ENCODE measurements at regions not wholly inside any gene's neighbourhood (a gene's known extent, or its start where the extent isn't known, plus 50 kb on each side); places are given as distances from the start of the nearest gene placed in this dataset.
"Not testable (repeated sequence)": the region's sequence is repeated elsewhere in the genome, so short reads cannot be mapped to it uniquely, and the experiment has no call there.

DNA sequence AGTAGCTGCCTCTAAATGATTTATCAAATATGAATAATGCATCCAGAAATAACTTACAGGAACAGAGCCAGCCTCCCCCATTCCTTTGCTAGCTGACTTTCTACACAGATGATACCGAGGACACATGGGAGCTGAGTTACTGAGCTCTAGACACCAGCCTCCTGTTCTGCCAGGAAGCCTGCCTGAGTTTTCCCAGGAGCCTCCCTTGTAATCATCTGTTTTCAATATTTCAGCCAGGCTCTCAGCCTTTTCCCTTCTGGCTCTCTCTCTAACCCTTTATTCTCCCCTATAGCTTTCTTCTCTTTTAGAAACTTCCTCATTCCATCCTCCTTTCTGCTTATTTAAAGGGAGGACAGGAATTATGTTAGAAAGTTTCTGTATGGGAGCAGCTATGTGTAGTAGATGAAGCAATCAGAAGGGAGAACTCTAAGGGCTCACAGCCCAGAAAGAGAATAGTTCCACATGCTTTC is 911.6 kb downstream of the TDRD15 start:
- DNase-seq = no peak

DNA sequence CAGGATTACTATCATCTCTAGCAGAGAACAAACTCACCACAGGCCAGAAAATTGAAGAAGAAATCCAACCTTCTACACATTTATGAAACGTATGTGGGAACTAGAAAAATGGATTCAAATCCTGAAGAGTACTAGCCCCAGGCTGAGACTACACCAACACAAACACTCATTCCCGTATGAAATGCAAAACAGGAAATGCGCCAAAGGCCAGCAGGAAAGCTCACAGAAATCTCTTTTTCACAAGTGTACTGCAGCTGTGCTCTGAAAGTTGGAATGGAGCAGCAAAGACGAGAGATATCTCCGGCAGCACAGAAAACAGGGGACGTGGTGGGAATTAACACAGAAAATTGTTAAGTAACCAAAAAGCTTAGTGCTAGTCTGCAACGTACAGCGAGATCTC is 913.5 kb downstream of the TDRD15 start:
- no peak for DNase-seq

DNA sequence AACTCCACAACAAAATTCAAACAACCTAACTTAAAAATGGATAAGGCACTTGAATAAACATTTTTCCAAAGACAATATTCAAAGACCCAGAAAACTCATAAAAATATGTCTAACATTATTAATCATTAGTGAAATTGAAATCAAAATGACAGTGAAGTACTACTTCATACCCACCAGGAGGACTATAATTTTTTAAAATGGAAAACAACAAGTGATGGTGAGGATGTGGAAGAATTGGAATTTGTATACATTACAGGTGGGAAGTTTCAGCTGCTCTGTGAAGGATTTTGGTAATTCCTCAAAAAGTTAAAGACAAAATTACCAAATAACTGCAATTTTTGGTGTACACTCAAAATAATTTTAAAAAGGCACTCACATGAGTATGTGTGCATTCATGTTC is 920.0 kb downstream of the TDRD15 start:
- no peak for DNase-seq

DNA sequence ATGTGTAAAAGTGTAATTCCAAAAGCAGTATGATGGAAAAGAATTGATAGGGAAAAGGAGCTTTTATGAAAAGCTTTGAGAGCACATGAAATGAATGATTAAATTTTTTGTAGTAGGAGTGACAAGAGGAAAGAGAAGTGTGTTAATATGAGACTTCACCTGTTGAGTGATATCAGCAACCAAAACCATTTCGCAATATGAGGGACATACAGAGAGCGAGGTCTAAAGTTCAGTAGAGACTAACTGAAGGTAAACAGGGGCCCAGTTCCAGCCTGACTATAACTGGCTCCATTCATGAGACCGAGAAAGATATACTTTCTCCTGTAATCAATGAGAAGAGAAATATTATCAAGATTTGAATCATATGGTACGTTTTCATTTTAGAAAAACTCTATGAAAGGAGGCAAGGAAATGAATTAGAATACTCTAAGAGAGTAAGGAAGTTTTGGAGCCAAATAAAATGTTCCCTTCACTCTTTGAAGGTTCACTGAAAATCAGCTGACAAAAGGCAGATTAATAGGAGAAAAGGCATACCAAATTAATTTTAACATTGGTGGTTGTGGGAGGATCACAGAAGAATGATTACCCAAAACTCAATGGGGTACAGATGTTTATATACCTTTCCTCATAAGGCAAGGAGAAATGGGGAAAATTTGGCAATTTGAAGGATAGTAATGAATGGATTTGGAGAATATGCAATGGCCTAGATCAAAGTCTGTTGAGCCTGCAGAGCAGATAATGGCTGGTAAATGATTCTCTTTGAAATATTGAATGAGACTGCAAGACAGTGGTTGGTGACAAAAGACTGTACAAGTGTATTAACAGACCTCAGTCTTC is 932.2 kb downstream of the TDRD15 start:
- DNase-seq = no peak

DNA sequence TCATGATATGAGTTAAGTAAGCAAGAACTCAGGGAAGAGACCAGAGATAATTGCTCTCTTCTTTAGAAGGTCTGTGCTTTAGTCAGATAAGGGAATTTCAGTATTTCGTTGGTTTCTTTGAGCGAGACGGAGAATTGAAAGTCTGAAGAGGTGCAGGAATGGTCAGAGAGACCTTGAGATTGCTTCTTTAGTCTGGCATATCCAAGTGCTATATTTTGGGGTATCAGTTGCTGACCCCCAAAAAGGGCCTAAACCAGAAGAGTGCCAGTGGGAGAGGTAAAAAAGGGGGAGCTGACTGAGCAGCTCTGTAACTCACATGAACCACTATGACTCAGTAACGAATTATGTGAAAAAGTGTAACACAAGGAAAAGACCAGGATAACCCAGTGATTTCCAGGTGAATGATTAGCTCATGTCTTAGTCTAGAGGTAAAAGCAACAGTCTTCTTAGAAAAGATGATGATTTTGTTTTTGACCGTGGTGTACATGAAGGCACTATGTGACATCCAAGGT is 932.9 kb downstream of the TDRD15 start:
- no peak for DNase-seq

DNA sequence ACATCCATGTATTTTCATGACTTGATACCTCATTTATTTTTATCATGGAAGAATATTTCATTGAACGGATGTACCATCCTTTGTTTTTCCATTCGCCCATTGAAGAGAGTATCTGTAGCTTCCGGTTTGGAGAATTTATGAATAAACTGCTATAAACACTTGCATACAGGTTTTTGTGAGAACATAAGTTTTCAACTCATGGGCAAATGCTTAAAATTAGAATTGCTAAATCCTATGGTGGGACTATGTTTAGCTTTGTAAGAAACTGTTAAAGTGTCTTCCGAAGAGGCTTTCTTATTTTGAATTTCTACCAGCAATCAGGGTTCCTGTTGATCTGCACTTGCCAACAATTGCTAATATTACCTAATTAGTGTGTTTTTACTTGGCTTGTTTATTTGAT is 938.9 kb downstream of the TDRD15 start:
- DNase-seq = no peak

DNA sequence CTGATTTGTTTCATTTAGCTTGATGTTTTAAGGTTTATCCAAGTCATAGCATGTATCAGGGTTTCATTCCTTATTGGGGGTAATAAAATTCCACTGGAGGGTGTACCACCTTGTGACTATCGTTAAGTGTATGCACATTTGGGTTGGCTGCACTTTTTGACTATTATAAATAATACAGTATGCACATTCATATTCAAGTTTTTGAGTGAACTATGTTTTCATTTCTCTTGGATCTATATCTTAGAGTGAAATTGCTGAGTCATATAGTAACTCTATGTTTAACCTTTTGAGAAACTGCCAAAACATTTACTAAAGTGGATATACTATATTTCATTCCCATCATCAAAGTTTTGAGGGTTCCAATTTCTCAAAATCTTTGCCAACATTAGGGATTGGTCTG is 952.7 kb downstream of the TDRD15 start:
- no peak for DNase-seq

DNA sequence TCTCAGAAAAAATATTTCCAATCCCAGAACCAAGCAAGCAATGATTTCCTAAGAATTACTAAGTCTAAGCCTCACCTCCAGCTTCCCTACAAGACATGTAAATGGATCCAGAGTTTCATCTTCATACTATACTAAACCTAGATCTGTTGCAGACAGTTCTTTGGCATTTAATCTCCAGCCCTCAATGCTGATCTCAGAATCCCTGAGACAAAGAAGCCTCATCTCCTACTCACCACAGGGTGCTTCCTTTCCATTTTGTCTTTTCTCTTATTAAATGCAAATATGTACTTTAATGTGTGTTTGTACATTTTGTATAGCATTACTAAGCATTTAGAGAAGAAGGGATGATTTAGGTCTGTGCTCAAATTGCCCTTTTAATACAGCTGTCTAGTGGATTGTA is 954.9 kb downstream of the TDRD15 start:
- no peak for DNase-seq

DNA sequence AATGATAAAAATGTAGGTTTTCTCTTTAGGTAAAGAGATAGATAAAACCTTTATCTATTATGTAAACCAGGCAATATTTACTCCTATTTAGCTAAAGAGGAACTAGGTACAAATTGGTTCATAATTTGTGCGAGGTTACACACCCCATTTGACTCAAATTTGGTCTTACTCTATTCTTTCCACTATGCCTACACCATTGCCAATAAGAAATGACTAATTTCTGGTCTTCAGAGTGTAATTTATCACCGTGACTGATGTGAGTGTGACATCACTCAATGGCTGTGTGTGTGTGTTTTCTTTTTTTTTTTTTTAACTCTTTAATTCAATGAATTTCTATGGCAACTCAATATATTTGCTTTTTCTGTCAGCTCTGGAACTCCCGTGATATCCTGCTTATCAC is 955.8 kb downstream of the TDRD15 start:
- DNase-seq = no peak

DNA sequence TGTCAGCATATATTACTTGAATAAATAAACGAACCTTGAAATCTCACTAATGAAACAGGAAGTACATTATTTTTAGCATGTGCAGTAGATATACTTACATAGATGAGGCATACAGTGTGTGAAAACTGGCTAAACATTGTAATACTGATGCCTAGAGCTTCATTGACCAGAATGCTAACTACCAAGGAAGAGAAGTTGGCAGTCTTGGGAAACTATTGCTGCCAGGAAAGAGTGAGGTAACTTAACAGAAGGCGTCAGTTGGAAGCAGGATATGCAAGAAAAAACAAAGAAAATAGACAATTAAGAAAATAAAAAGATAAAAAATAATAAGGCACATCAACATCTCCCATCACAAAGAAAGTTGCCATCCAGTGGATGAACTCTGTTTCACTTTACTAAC is 963.0 kb downstream of the TDRD15 start:
- DNase-seq = no peak

DNA sequence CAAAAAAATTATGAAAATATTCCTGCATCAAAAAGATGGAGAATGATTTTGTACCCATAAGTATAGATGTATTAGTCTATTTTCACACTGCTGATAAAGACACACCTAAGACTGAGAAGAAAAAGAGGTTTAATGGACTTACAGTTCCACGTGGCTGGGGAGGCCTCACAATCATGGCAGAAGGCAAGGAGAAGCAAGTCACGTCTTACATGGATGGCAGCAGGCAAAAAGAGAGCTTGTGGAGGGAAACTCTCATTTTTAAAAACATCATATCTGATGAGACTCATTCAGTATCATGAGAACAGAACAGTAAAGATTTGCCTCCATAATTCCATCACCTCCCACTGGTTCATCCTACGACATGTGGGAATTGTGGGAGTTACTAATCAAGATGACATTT is 979.8 kb downstream of the TDRD15 start:
- DNase-seq = not testable (repeated sequence)

DNA sequence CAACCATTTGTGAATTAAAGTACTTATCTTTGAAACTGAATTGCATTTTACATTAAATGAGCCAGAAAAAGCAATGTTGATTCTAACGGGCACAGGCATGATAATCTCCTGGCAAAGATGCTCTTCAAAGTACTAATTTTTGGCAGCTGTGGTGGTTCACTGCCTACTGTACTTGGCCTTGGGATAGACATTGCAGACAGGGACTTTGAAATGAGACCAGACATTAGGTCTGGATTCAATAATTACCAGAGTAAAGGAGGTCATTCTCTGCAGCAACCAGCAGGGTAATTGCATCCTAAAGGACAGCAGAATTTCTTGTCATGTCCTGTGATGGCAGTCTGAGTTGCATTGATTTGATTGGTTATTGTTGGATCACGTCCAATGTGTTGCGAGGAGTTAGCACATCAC is 986.5 kb downstream of the TDRD15 start:
- no peak for DNase-seq

DNA sequence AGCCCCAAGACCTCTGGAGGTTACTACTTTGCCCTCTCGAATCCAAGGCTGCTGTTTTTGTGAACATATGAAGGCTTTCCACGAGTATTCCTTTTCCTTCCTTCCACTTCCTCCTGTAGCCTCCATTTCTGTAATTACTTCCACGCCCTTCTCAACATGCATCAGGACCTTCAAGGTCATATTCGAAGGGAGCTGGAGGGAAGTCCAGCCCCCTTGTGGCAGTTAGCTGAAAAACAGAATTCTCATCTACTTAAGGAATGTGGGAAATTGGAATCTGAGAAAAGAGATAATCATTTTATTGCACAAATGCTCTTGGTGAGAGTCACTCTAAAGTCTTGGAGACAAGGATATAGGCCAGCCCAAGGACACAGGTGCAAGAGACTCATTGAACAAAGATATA is 1000.2 kb downstream of the TDRD15 start:
- DNase-seq = no peak

DNA sequence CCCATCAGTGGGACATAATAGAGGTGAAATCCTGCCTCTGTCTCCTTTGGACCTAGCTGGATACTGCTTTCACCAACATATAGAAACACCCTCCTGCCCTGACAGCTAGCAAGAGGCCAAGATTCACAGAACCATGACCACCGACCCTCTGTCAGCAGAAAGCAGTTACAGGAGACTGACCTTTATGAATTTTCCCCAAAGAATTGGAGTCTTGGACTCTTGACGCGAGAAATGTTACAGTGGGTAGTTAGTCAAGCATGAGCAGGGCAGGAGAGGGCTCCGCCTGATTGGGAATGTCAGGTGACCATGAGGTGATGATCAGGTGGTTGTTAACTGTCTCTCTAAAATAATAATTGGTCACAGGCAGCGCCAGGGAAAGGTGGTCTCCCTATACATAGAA is 1002.3 kb downstream of the TDRD15 start:
- DNase-seq = no peak

DNA sequence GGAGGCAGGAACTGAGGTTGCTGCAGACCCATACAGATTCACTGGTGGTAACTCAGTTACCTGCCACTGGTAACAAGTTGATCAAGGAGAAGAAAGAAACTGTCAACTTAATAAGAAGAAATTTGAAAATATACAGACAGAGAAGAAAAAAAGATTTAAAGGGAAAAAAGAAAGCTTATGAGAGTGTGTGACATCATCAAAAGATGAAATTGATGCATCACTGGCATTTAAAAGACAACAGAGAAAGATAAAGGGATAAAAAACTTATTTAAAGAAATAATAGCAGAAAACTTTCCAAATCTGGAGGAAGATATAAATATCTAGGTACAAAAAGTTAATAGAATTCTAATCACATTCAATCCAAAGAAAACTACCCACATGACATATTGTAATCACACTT is 1003.2 kb downstream of the TDRD15 start:
- DNase-seq = no peak

DNA sequence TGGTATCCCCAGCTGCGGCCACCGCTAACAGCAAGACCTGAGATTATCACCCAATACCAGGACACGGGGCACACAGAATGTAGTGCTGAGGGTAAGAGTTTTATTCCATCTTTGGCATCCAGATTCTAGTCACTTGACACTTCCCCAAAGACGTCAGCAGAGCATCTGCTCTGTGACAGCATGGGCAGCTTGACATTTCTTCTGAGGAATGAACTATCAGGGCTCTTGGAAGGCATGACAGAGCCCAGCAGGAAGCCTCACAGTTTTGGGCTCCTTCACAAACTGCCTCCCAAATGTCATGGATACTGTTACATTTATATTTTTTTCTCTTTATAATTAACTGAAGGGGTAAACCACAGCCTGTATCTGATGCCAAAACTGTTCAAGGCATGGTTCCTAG is 1010.7 kb downstream of the TDRD15 start:
- DNase-seq = no peak

DNA sequence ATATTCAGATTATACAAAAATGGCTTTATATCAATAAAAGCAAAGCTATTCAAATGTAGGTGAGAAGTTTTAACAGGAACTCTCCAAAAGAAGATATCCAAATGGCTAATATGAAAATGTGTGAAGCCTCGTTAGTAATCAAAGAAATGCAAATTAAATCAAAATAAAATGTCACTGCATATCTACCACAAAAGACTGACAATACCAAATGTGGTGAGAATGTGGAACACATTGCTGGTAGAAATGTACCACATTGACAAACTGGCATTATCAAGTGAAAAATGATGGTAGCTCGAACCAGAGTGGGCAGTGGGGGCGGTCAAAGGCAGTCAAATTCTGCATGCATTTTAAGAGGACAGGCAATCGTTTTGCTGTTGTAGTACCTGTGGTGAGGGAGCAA is 1012.7 kb downstream of the TDRD15 start:
- no peak for DNase-seq

DNA sequence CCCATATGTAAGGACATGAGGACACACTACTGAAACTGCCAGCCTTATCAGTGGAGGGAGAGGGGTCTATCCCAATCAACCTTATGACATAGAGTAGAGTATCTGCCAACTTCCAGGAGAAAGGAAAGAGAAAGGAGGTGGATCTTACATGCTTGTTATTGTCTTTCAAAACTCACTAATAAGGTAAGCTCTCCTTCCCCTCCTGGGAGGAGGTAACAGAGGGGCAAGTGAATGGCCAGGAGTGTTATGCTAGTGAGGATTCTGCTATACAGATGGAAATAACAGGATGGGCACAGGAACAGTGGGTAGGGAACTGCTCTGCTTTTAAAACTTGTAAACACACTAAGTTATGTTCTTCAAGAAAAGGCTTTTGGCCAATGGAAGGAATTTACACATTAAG is 1020.1 kb downstream of the TDRD15 start:
- no peak for DNase-seq

DNA sequence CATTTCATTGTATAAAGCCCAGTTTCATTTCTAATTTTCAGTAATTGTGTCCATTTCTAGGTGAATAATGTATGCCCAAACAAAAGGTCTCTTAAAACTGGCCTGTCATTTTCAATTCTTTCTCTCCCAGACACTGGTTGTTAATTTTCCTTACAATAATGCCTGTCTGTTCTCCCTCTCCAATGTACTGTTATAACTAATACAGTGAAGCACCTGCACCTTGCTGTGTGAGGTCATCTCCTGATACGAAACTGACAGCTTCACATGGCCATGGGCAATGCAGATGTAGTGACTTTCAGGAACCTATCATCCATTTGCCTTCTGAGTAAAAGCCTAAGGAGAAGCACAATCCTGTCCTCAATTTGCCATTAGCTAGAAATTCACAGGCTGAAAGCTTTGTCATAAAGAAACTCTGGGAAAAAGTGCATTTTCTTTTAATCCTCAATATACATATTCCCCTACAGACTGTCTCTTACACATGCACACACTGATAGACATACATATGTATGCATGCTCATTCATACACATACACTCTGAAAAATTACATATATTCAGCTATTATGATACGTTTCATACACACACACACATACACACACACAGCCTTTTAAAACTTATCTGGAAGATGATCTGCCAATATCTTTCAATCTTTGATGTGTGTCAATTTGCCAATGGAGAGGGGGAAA is 1030.3 kb downstream of the TDRD15 start:
- no peak for DNase-seq

DNA sequence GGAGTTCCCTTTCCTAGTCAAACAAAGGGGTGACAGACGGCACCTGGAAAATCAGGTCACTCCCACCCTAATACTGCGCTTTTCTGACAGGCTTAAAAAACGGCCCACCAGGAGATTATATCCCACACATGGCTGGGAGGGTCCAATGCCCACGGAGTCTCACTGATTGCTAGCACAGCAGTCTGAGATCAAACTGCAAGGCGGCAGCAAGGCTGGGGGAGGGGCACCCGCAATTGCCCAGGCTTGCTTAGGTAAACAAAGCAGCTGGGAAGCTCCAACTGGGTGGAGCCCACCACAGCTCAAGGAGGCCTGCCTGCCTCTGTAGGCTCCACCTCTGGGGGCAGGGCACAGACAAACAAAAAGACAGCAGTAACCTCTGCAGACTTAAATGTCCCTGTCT is 1032.9 kb downstream of the TDRD15 start:
- DNase-seq = not testable (repeated sequence)

DNA sequence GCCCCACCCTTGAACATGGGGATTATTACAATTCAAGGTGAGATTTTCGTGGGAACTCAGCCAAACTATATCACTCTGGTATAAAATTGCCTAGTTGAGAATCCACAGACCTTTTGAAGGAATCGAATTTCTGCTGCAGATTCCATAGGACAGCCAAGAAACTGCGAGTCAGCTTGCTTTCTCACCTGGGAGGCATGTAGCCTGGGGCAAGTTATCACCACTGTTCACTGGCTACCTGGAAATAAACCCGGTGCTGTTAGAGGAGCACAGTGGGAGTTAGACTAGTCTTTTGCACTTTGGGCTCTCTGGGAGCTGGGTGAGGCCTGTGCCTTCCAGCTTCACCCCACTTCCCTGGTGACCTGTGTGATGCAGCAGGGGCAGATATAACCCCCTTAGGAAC is 1043.5 kb downstream of the TDRD15 start:
- DNase-seq = no peak

DNA sequence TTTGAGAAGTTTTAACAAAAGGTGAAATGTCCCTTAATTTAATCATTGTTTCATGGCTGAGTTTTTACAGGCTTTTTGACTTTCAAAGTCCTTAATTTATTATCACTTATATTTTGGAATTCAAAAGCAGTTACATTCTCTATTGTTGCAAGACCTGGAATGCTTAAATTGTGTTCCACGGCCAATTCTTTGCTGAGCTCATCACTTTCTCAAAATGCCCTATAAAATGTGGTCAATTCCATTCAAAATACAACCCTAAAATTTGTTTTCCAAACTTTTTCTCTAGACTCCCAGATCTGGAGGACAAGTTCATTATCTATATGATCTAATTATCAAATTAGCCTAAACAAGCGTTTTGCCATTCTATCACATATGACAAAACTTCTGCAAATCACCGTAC is 1051.2 kb downstream of the TDRD15 start:
- DNase-seq = no peak

DNA sequence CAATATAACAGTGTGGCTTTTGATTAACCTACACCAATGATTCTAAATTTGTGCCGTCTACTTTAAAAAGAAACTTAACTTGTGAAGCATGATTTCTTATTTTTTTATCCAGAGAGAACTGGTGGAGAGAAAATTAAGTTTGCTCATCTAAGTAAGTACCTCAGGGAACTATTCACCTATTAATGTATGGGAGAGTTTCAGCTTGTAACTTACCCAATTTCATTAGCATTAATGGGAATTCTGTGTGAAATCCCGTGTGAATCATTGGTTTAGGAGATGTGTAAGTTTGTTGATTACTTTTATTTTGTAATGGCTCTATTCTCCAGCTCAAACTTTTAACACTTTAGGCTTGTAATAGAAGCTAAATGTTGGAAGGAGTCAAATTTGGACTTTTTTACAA is 1061.5 kb downstream of the TDRD15 start:
- DNase-seq = no peak

DNA sequence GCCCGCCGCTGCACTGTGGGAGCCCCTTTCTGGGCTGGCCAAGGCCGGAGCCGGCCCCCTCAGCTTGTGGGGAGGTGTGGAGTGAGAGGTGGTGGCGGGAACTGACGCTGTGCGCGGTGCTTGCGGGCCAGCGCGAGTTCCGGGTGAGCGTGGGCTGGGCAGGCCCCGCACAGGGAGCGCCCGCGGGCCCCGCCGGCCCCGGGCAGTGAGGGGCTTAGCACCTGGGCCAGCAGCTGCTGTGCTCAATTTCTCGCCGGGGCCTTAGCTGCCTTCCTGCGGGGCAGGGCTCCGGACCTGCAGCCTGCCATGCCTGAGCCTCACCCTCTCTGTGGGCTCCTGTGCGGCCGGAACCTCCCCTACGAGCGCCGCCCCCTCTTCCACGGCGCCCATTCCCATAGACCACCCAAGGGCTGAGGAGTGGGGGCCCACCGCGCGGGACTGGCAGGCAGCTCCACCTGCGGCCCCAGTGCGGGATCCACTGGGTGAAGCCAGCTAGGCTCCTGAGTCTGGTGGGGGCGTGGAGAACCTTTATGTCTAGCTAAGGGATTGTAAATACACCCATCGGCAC is 1062.6 kb downstream of the TDRD15 start:
- DNase-seq = not testable (repeated sequence)

All from activated CD4-positive, alpha-beta T cell treated with anti-CD3 and anti-CD28 coated beads, Interleukin-10, Interleukin-2, amounts not matched to agents 100 ng/mL and 50 ng/mL, durations not matched to agents 16 hours and 8 hours (primary cell).